ENCODE measurements at regions not wholly inside any gene's neighbourhood (a gene's known extent, or its start where the extent isn't known, plus 50 kb on each side); places are given as distances from the start of the nearest gene placed in this dataset.

GRCh38 chr2:18752667-18753422 is 163.5 kb upstream of the NT5C1B start:
- dilution Hi-C loops (cut with MboI; ENCODE audit: extremely low pct_ligation_motif_present, low sequenced_read_pairs) (no loop called here), intact Hi-C loops (cut with micrococcal nuclease) (no loop called here)
- no peak overlapping the region for H3K9ac ChIP-seq (replicated peaks; ENCODE audit: extremely low read depth, insufficient read depth, low read length)
- no peak overlapping the region for H3K4me2 ChIP-seq (ENCODE audit: insufficient read depth, low read length)
- FAIRE-seq: no peak
- H3K4me3 ChIP-seq (replicated peaks in 1 of 3; ENCODE audit: insufficient read depth in 1 of 3, low read depth in 1 of 3, low read length in 3 of 3): no peak overlapping the region
- no peaks in the 10 kb centered on the region for H3K9me3 ChIP-seq (replicated peaks; ENCODE audit: control insufficient read depth, insufficient read depth, low read length)
- BruUV-seq (replicated peaks): no TSS peak
- ChIA-PET POLR2A (no interaction called here), CTCF (interaction anchor here (1.0 to 3.1 kb wide), 3 partner anchors 10 to 611 kb away, joined by 3 to 22 read pairs (median 4); no protein-coding TSS in a partner anchor)
- H4K20me1 ChIP-seq (replicated peaks; ENCODE audit: control insufficient read depth, extremely low read depth, insufficient read depth, low read length): no peaks in the 10 kb centered on the region
- H3K9me1 ChIP-seq (replicated peaks; ENCODE audit: control insufficient read depth, extremely low read depth, insufficient read depth, low read length): no peaks in the 10 kb centered on the region
- no peaks in the 10 kb centered on the region for H3K36me3 ChIP-seq (ENCODE audit: control insufficient read depth in 2 of 2, extremely low read depth in 1 of 2, insufficient read depth in 2 of 2, low read length in 2 of 2)
- TF ChIP-seq POLR2AphosphoS5 (IDR thresholded peaks at IDR 0.05; ENCODE audit: insufficient read depth, low read depth, low read length): no peak
- TF ChIP-seq GATA2 (IDR thresholded peaks at IDR 0.05; ENCODE audit: insufficient read depth, insufficient read length, low read depth, low read length): no peak
- H3K79me2 ChIP-seq (ENCODE audit: control insufficient read depth, insufficient read depth, low read length): no peaks in the 10 kb centered on the region
- no peak overlapping the region for H2AFZ ChIP-seq (ENCODE audit: low read depth, low read length)
- DNase-seq (ENCODE audit: low read depth, low spot score): no peak
- no peak overlapping the region for H3K27ac ChIP-seq (ENCODE audit: insufficient read depth, low read depth, low read length)
- no peaks in the 10 kb centered on the region for H3K27me3 ChIP-seq (ENCODE audit: control insufficient read depth in 2 of 2, insufficient read depth in 2 of 2, low read length in 2 of 2)
- H3K4me1 ChIP-seq (ENCODE audit: control insufficient read depth, extremely low read depth, insufficient read depth, low read length): no peaks in the 10 kb centered on the region

GRCh38 chr2:18752022-18752493 is 162.7 kb upstream of the NT5C1B start:
- Histone ChIP-seq H3K4me2 (ENCODE audit: insufficient read depth, low read length) (no peak overlapping the region), H3K27me3 (ENCODE audit: control insufficient read depth in 2 of 2, insufficient read depth in 2 of 2, low read length in 2 of 2) (no peaks in the 10 kb centered on the region), H2AFZ (ENCODE audit: low read depth, low read length) (no peak overlapping the region), H3K36me3 (ENCODE audit: control insufficient read depth in 2 of 2, extremely low read depth in 1 of 2, insufficient read depth in 2 of 2, low read length in 2 of 2) (no peaks in the 10 kb centered on the region), H3K4me1 (ENCODE audit: control insufficient read depth, extremely low read depth, insufficient read depth, low read length) (no peaks in the 10 kb centered on the region), H3K9ac (replicated peaks; ENCODE audit: extremely low read depth, insufficient read depth, low read length) (no peak overlapping the region), H3K79me2 (ENCODE audit: control insufficient read depth, insufficient read depth, low read length) (no peaks in the 10 kb centered on the region), H3K27ac (ENCODE audit: insufficient read depth, low read depth, low read length) (no peak overlapping the region), H3K4me3 (replicated peaks in 1 of 3; ENCODE audit: insufficient read depth in 1 of 3, low read depth in 1 of 3, low read length in 3 of 3) (no peak overlapping the region), H4K20me1 (replicated peaks; ENCODE audit: control insufficient read depth, extremely low read depth, insufficient read depth, low read length) (no peaks in the 10 kb centered on the region), H3K9me1 (replicated peaks; ENCODE audit: control insufficient read depth, extremely low read depth, insufficient read depth, low read length) (no peaks in the 10 kb centered on the region), H3K9me3 (replicated peaks; ENCODE audit: control insufficient read depth, insufficient read depth, low read length) (no peaks in the 10 kb centered on the region)
- ChIA-PET CTCF (interaction anchor here (1.0 to 3.1 kb wide), 3 partner anchors 9 to 612 kb away, joined by 3 to 22 read pairs (median 4); no protein-coding TSS in a partner anchor), POLR2A (no interaction called here)
- TF ChIP-seq, protein P1, sequence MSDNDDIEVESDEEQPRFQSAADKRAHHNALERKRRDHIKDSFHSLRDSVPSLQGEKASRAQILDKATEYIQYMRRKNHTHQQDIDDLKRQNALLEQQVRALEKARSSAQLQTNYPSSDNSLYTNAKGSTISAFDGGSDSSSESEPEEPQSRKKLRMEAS (IDR thresholded peaks at IDR 0.05; ENCODE audit: insufficient read depth, insufficient read length): no peak
- TF ChIP-seq GATA2 (IDR thresholded peaks at IDR 0.05; ENCODE audit: insufficient read depth, insufficient read length, low read depth, low read length): no peak
- no peak for TF ChIP-seq JUN (IDR thresholded peaks at IDR 0.05; ENCODE audit: borderline replicate concordance, insufficient read depth, insufficient read length, low read depth)
- TF ChIP-seq POLR2AphosphoS5 (IDR thresholded peaks at IDR 0.05; ENCODE audit: insufficient read depth, low read depth, low read length): no peak
- TF ChIP-seq EZH2 (IDR thresholded peaks at IDR 0.05; ENCODE audit: borderline replicate concordance, low read depth, low read length, severe bottlenecking): no peak
- no peak for TF ChIP-seq MYC (IDR thresholded peaks at IDR 0.05; ENCODE audit: low read depth, low read length)
- no peak for TF ChIP-seq CTCF (IDR thresholded peaks at IDR 0.05; ENCODE audit: extremely low read depth in 1 of 2, insufficient read depth in 1 of 2, low read depth in 1 of 2, low read length in 2 of 2)
- TF ChIP-seq FOS (IDR thresholded peaks at IDR 0.05; ENCODE audit: borderline replicate concordance, insufficient read depth, low read length): no peak
- no peak for TF ChIP-seq POLR2A (IDR thresholded peaks at IDR 0.05; ENCODE audit: low read depth, low read length)
- dilution Hi-C loops (cut with MboI; ENCODE audit: extremely low pct_ligation_motif_present, low sequenced_read_pairs): no loop called here
- FAIRE-seq: no peak
- no TSS peak for BruUV-seq (replicated peaks)
- intact Hi-C loops (cut with micrococcal nuclease): no loop called here
- no peak for DNase-seq (ENCODE audit: low read depth, low spot score)

Data from endothelial cell of umbilical vein (primary cell).